ENCODE measurements at regions not wholly inside any gene's neighbourhood (a gene's known extent, or its start where the extent isn't known, plus 50 kb on each side); places are given as distances from the start of the nearest gene placed in this dataset.

DNA sequence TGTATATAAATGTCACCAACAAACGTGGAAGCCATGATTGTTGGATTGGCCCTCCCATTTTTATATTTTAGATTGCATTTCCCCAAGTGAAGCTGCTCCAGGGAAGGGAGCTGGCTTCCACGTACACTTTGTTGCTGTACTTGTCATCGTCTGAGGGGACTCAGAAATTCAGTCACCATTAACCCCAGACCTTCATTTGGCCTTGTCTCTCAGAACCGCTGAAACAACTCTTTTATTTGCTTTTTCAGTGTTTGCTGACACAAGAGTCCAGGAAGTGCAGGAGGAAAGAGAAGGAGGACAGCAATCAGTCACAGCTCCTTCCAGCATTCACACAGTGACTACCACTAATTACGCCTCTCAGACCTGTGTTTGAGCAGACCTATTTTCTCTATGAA is 276.5 kb downstream of the TBL1XR1 start:
- in situ Hi-C loops (cut with MboI; ENCODE audit: low sequenced_read_pairs in 4 of 4) (no loop called here), intact Hi-C loops (cut with DNase I; ENCODE audit: low total_unique reads) (no loop called here)
- no peaks in the 10 kb centered on the region for H3K4me1 ChIP-seq
- H3K36me3 ChIP-seq = no peaks in the 10 kb centered on the region
- no peaks in the 10 kb centered on the region for H3K9me3 ChIP-seq
- ATAC-seq (no peak), DNase-seq (no peak)
- no peaks in the 10 kb centered on the region for H3K27me3 ChIP-seq
- TF ChIP-seq CTCF (IDR thresholded peaks at IDR 0.05 in 4 of 5, conservative IDR thresholded peaks at IDR 0.05 in 1 of 5) (no peak), POLR2A (IDR thresholded peaks at IDR 0.05) (no peak)
- no peak overlapping the region for H3K27ac ChIP-seq
- no peak overlapping the region for H3K4me3 ChIP-seq

GRCh38 chr3:176919836-176920765 is 277.2 kb downstream of the TBL1XR1 start:
- H3K4me1 ChIP-seq = no peaks in the 10 kb centered on the region

GRCh38 chr3:176916777-176917176 is 280.5 kb downstream of the TBL1XR1 start:
- no peak overlapping the region for H3K27ac ChIP-seq
- ATAC-seq (no peak), DNase-seq (no peak)
- in situ Hi-C loops (cut with MboI; ENCODE audit: low sequenced_read_pairs in 4 of 4) = no loop called here
- H3K4me3 ChIP-seq = no peak overlapping the region
- intact Hi-C loops (cut with DNase I; ENCODE audit: low total_unique reads) = no loop called here
- H3K9me3 ChIP-seq = no peaks in the 10 kb centered on the region
- TF ChIP-seq POLR2A (IDR thresholded peaks at IDR 0.05) (no peak), CTCF (IDR thresholded peaks at IDR 0.05 in 4 of 5, conservative IDR thresholded peaks at IDR 0.05 in 1 of 5) (no peak)
- no peaks in the 10 kb centered on the region for H3K4me1 ChIP-seq
- H3K36me3 ChIP-seq = no peaks in the 10 kb centered on the region
- H3K27me3 ChIP-seq = no peaks in the 10 kb centered on the region

More at GRCh38 chr3:176919836-176920765, 277.2 kb downstream of the TBL1XR1 start:
- Histone ChIP-seq H3K36me3 (no peaks in the 10 kb centered on the region), H3K9me3 (no peaks in the 10 kb centered on the region), H3K4me3 (no peak overlapping the region), H3K27me3 (no peaks in the 10 kb centered on the region), H3K27ac (no peak overlapping the region)
- intact Hi-C loops (cut with DNase I; ENCODE audit: low total_unique reads) (no loop called here), in situ Hi-C loops (cut with MboI; ENCODE audit: low sequenced_read_pairs in 4 of 4) (no loop called here)
- DNase-seq = no peak
- ATAC-seq = no peak
- TF ChIP-seq POLR2A (IDR thresholded peaks at IDR 0.05) = no peak
- no peak for TF ChIP-seq CTCF (IDR thresholded peaks at IDR 0.05 in 4 of 5, conservative IDR thresholded peaks at IDR 0.05 in 1 of 5)

- DNase-seq (no peak), ATAC-seq (no peak)
- intact Hi-C loops (cut with DNase I; ENCODE audit: low total_unique reads) (no loop called here), in situ Hi-C loops (cut with MboI; ENCODE audit: low sequenced_read_pairs in 4 of 4) (no loop called here)
- Histone ChIP-seq H3K36me3 (no peaks in the 10 kb centered on the region), H3K4me1 (no peaks in the 10 kb centered on the region), H3K27me3 (no peaks in the 10 kb centered on the region), H3K4me3 (no peak overlapping the region), H3K9me3 (no peaks in the 10 kb centered on the region), H3K27ac (no peak overlapping the region)
- TF ChIP-seq POLR2A (IDR thresholded peaks at IDR 0.05) (no peak), CTCF (IDR thresholded peaks at IDR 0.05 in 4 of 5, conservative IDR thresholded peaks at IDR 0.05 in 1 of 5) (no peak)
Measured at GRCh38 chr3:176914764-176915163, 282.5 kb downstream of the TBL1XR1 start.

All from gastrocnemius medialis (tissue), 4 donors.